Skeletal muscle tissue (tissue), 3 donors: ENCODE measurements at regions not wholly inside any gene's neighbourhood (a gene's known extent, or its start where the extent isn't known, plus 50 kb on each side); places are given as distances from the start of the nearest gene placed in this dataset.
A peak's percentile ranks its signal among the peaks of the same experiment; 100 is the strongest.

Experiments
- H3K27ac ChIP-seq: one replicate; pipeline ENCODE4 v1.7.0; 2013; ENCODE audit warnings: mild to moderate bottlenecking, low read depth, low read length, inconsistent platforms
- H3K27me3 ChIP-seq, 3 donors: one replicate each; pipeline ENCODE4 v1.7.0; 2013; ENCODE audit warnings: low read length in 3 of 3; ENCODE audit not compliant: control insufficient read depth in 3 of 3, insufficient read depth in 3 of 3
- H3K36me3 ChIP-seq, 3 donors: one replicate each; pipeline ENCODE4 v1.7.0; 2013; ENCODE audit warnings: low read length in 3 of 3; ENCODE audit not compliant: control insufficient read depth in 3 of 3, insufficient read depth in 3 of 3
- H3K4me1 ChIP-seq, 3 donors: one replicate each; pipeline ENCODE4 v1.7.0; 2013; ENCODE audit warnings: low read length in 3 of 3, mild to moderate bottlenecking in 3 of 3; ENCODE audit not compliant: control insufficient read depth in 3 of 3, insufficient read depth in 3 of 3
- H3K4me3 ChIP-seq, 3 donors: one replicate each; pipeline ENCODE4 v1.7.0; 2013; ENCODE audit warnings: low read length in 3 of 3
- H3K9ac ChIP-seq, 3 donors: one replicate each; pipeline ENCODE4 v1.7.0; 2013; ENCODE audit warnings: low read length in 3 of 3, mild to moderate bottlenecking in 3 of 3, moderate library complexity in 2 of 3, low read depth in 1 of 3
- H3K9me3 ChIP-seq, 3 donors: one replicate each; pipeline ENCODE4 v1.7.0; 2013; ENCODE audit warnings: low read length in 3 of 3; ENCODE audit not compliant: control insufficient read depth in 3 of 3
- donor health status: Osteomylitis.

DNA sequence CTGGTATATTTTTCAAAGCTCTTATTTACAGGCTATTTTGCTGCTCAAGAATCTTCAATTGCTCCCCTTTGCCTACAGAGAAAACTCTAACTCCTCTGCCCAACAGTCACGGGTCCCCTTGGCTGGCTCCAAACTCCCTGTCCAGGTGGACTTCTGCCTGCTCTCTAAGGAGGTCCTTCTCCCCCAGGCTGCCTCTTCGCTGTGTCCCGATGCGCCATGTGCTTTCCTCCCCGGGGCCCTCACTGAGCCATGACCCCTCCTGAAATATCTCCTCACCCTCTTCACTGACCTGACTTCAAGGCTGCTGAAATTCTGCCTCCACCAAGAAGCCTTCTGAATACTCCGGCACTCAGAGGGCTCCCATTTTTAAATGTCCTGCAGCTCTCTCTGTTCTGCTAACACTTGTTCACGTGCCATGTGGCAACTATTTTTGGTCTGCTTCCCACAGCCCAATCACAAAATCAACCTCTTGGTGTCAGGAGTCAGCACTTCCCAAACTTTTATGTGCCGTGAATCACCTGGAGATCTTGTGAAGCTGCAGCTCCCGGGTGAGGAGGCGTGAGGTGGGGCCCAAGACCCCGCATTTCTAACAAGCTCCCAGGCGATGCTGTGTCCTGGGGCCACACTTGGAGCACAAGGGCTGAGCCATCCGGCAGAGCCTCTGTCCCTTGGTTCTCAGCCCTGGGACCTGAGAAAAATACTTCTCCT is 85.7 kb upstream of the COL13A1 start:
- Histone ChIP-seq H3K9ac (no peak overlapping the region), H3K9me3 (no peaks in the 10 kb centered on the region), H3K4me1 (no peaks in the 10 kb centered on the region), H3K27me3 (peaks cover 0 to 24% (median 10%) of the 10 kb centered on the region in 3 donors), H3K4me3 (no peak overlapping the region), H3K36me3 (no peaks in the 10 kb centered on the region), H3K27ac (no peak overlapping the region)

DNA sequence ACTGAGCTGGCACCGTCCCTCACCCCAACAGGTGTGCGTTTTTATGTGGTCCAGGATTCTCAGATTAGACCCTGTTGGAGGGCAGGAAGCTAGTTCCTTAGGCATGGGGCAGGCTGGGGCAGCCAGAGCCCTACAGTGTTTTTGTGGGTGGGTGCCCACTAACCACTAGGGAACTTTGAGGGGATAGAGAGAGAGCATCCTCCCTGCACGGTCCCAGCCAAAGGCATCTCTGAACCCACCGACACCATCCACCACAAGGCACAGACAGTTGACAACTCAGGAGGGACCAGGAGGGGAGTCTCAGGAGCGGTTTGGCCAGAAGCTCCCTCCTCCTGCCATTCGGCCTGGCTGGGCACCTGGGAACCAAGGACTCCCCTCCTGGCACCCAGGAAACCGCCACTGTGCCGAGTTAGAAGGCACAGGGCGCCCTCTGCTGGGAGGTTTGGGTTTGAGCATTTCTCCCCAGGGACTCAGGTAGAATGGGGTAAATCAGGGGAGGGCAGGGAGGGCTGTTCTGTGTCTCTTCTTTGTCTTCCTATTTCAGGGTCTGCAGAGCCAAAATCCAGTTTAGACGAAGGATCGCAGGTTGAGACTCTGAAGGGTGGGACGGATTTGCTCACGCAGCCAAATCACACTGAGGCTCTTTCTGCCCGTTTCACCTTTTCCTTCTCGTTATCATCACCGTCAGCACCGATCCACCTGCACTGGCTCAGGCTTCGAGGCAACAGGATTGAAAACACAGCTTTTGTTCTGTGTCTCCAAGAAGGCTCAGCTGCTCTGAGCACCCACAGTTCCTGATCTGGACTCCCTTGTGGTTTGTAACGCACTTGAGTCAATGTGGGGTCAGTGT is 84.8 kb upstream of the COL13A1 start:
- Histone ChIP-seq H3K4me3 (no peak overlapping the region), H3K9me3 (no peaks in the 10 kb centered on the region), H3K9ac (no peak overlapping the region), H3K27me3 (peaks cover 0 to 22% (median 7%) of the 10 kb centered on the region in 3 donors), H3K4me1 (peaks cover 6 to 7% (median 6%) of the 10 kb centered on the region in 3 donors), H3K36me3 (no peaks in the 10 kb centered on the region), H3K27ac (no peak overlapping the region)

DNA sequence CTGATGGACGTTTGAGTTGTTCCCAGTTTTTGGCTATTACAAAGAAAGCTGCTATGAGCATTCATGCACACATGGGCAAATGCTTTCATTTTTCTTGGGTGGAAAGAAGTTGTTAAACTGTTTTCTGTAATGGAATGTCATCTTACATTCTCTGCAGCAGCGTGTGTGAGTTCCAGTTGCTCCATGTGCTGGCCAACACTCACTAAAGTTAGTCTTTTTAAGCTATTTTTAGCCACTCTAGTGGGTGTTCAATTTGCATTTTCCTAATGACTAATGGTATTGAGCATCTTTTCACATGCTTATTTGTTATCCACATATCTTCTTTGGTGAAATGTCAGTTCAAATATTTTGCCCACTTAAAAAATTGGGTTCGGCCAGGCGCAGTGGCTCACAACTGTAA is 82.8 kb upstream of the COL13A1 start:
- Histone ChIP-seq H3K36me3 (no peaks in the 10 kb centered on the region), H3K4me1 (peaks cover 14 to 17% (median 17%) of the 10 kb centered on the region in 3 donors), H3K9ac (no peak overlapping the region), H3K27me3 (peaks cover 0 to 17% (median 0%) of the 10 kb centered on the region in 3 donors), H3K27ac (no peak overlapping the region), H3K4me3 (no peak overlapping the region), H3K9me3 (no peaks in the 10 kb centered on the region)

DNA sequence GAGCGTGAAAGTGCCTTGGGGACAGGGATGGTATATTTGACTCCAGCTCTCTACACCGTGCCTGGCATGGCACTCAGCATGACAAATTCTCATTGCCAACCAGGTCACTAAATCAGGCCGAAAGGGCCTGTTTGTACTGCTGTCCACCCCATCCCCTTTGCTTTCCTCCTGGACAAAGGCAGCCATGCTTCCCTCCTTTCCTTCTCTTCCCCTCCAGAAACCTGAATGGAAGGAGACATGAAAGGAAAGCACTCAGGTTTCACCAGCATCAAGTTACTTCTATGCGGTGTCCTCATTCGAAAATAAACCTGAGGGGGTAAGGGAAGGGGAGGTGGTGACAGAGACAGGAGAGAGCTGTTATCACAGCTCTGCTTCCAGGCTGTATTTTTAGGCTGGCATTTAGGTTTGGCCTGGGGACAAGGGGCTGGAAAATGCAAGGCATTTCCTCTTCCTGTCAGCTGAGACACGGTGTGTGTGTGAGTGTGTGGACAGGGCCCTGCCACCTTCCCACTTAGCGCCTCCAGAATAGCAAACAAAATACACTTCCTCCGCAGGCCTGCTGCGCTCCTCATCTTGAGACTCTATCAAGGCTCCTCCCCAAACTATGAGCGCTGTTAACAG is 79.9 kb upstream of the COL13A1 start:
- Histone ChIP-seq H3K4me3 (peak overlapping the region in 2 of 3 donors; percentile 37 to 57), H3K27ac (peak overlapping the region; percentile 58)

DNA sequence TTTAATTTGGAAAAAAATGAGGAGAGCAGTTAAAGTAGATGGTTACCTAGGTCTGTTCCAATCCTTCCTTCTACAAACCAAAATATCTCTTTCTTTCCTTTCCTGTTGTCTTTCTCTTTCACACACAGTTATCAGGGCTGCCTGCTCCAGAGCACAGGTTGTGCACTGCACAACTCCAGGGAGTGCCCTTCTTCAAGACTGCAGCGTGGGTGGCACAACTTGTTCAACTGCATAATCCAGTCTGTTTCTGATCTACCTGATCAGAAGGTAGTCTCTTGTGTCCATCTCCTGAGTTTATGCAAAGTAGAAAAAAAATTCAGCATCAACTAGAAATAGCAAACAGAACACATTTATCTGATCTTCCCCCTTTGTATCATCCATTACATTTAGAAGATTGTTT is 78.1 kb upstream of the COL13A1 start:
- Histone ChIP-seq H3K4me3 (no peak overlapping the region), H3K27ac (no peak overlapping the region), H3K9me3 (no peaks in the 10 kb centered on the region), H3K27me3 (no peaks in the 10 kb centered on the region), H3K36me3 (no peaks in the 10 kb centered on the region), H3K9ac (no peak overlapping the region), H3K4me1 (peaks cover 20 to 28% (median 23%) of the 10 kb centered on the region in 3 donors)

More for the DNA sequence above, 79.9 kb upstream of the COL13A1 start:
- H3K27me3 ChIP-seq: peaks cover 0 to 3% (median 0%) of the 10 kb centered on the region in 3 donors
- H3K36me3 ChIP-seq: no peaks in the 10 kb centered on the region
- H3K4me1 ChIP-seq: peaks cover 14 to 17% (median 17%) of the 10 kb centered on the region in 3 donors
- peak overlapping the region in 2 of 3 donors; percentile 59 to 68 for H3K9ac ChIP-seq
- H3K9me3 ChIP-seq: no peaks in the 10 kb centered on the region

DNA sequence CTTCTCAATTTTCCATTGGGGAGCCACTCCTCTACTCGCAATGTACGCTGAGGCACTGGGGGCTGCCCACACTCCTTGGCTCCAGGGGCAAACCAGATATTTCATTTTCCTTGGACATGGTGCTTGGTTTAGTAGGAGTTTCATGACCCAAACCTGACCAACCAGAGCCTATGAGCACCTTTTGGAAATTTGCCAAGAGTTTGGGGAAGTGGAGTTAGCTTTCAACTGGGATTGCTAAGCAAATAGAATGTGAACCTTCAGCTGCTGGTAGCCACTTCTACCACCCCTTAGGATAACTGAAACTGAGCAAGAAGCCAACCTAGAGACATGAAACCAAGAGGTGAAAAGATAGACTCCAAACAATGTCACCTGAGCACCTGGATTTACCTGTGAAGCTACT is 74.9 kb upstream of the COL13A1 start:
- H3K9me3 ChIP-seq: no peaks in the 10 kb centered on the region
- H3K4me1 ChIP-seq: peaks cover 40 to 54% (median 49%) of the 10 kb centered on the region in 3 donors
- H3K27ac ChIP-seq: no peak overlapping the region
- H3K4me3 ChIP-seq: no peak overlapping the region
- no peaks in the 10 kb centered on the region for H3K27me3 ChIP-seq
- H3K36me3 ChIP-seq: no peaks in the 10 kb centered on the region
- H3K9ac ChIP-seq: no peak overlapping the region

DNA sequence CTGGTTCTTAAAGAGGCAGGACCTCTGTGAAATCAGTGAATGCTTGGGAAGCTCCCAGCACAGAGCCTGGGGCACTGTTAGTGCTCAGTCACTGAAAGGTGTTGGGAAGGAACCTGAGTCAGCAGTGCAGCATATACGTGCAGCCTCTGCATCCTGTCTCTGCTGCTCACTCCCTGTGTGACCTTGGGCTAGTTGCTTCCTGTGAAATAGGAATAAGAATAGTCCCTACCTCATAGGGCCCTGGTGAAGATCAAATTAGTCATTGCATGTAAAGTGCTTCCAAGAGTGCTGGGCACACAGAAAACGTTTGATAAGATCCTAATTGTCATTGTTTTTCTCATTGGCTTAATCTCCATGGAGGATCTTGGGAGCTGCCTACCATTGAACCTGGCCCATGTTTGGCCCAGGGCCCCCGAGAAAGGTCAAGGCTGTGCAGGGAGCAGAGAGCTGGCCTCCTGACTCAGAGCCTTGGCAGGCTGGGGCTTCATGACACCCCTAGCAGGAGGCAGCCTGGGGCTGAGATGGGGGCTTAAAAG is 73.3 kb upstream of the COL13A1 start:
- no peaks in the 10 kb centered on the region for H3K36me3 ChIP-seq
- H3K9me3 ChIP-seq: no peaks in the 10 kb centered on the region
- H3K4me3 ChIP-seq: no peak overlapping the region
- H3K9ac ChIP-seq: peak overlapping the region in 2 of 3 donors; percentile 12 to 45
- no peaks in the 10 kb centered on the region for H3K27me3 ChIP-seq
- H3K4me1 ChIP-seq: peaks cover 38 to 58% (median 53%) of the 10 kb centered on the region in 3 donors
- H3K27ac ChIP-seq: peak overlapping the region; percentile 40

DNA sequence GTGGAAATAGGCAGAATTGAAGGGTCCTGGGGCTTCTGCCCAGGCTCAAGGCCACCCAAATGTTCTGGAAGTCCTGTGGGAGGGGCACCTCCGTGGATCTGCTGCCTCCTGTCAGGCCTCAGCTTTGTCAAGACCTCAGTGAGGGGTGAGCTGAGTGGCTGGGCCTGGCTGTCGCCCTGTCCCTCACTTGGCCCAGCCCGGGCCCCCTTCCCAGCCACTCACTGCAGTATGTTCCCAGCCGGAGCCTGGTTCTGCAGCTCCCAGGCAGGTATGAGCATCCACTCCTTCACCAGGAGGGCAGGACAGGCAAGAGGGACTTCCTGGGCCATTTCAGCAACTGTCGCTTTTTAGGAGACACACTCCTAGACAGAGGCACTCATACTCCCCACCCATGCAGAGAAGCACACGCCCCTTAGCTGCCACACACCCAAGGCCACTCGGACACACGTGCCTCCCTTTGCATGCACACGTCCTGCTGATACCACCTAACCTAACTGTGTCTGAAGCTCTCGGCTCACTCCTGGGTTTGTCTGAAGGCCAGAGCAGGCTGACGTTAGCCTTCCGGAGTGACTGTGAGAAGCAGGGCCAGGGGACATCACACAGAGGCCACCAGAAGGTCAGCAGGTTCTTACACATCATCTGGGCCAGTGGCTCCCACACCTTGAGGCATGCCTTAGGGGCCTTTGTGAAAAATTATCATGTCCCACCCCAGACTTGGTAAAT is 72.2 kb upstream of the COL13A1 start:
- H3K27ac ChIP-seq: no peak overlapping the region

More for the DNA sequence above, 72.2 kb upstream of the COL13A1 start:
- peaks cover 44 to 69% (median 63%) of the 10 kb centered on the region in 3 donors for H3K4me1 ChIP-seq
- H3K9ac ChIP-seq: peak overlapping the region in 1 of 3 donors; percentile 45
- no peaks in the 10 kb centered on the region for H3K27me3 ChIP-seq
- H3K4me3 ChIP-seq: no peak overlapping the region
- no peaks in the 10 kb centered on the region for H3K36me3 ChIP-seq
- no peaks in the 10 kb centered on the region for H3K9me3 ChIP-seq
